ENCODE measurements at regions not wholly inside any gene's neighbourhood (a gene's known extent, or its start where the extent isn't known, plus 50 kb on each side); places are given as distances from the start of the nearest gene placed in this dataset.

DNA sequence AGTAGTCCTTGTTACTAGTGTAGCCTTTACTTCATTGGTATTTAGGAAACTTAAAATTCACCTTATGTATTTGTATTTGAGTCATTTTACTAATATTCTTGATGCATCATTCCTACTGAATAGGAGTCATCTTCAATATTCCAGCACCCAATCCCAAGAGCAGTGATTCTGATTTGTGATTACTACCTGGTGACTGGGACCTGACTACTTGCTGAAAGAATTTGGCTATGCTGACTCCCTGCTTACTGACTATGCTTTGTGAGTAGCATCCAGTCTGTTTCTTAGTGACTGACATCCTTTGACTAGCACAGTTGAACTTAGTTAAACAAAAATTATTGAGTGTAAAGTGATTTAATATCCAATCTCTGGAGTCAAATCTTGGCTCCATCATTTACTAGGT is 129.9 kb upstream of the NEGR1 start:
- TF ChIP-seq EZH2phosphoT487 (IDR thresholded peaks at IDR 0.05; ENCODE audit: insufficient read depth, low read depth) (no peak), EZH2 (IDR thresholded peaks at IDR 0.05; ENCODE audit: insufficient read depth, poor library complexity, severe bottlenecking) (no peak)
